Ishikawa (cell line): ENCODE measurements at regions not wholly inside any gene's neighbourhood (a gene's known extent, or its start where the extent isn't known, plus 50 kb on each side); places are given as distances from the start of the nearest gene placed in this dataset.

ENCODE experiments used
- CEBPB ChIP-seq: IDR thresholded peaks from 2 replicates; pipeline ENCODE4 v1.6.1; 2012
- CREB1 ChIP-seq: IDR thresholded peaks from 2 replicates; pipeline ENCODE4 v1.6.1; 2012; ENCODE audit warnings: low read depth
- EGR1 ChIP-seq: IDR thresholded peaks from 2 replicates; pipeline ENCODE4 v1.6.1; 2012
- EP300 ChIP-seq: IDR thresholded peaks from 2 replicates; pipeline ENCODE4 v1.6.1; 2012; ENCODE audit warnings: borderline replicate concordance
- FOXM1 ChIP-seq: IDR thresholded peaks from 2 replicates; pipeline ENCODE4 v1.6.1; 2012; ENCODE audit warnings: low read depth, borderline replicate concordance
- NFIC ChIP-seq: IDR thresholded peaks from 2 replicates; pipeline ENCODE4 v1.6.1; 2012
- RAD21 ChIP-seq: IDR thresholded peaks from 2 replicates; pipeline ENCODE4 v1.6.1; 2012; ENCODE audit warnings: low read depth
- TAF1 ChIP-seq: IDR thresholded peaks from 2 replicates; pipeline ENCODE4 v1.6.1; 2012; ENCODE audit warnings: low read depth, mild to moderate bottlenecking
- TCF12 ChIP-seq: IDR thresholded peaks from 2 replicates; pipeline ENCODE4 v1.6.1; 2012; ENCODE audit warnings: low read depth
- TEAD4 ChIP-seq: IDR thresholded peaks from 2 replicates; pipeline ENCODE4 v1.6.1; 2012
- YY1 ChIP-seq: IDR thresholded peaks from 2 replicates; pipeline ENCODE4 v1.6.1; 2012; ENCODE audit warnings: low read depth
- ZBTB7A ChIP-seq: IDR thresholded peaks from 2 replicates; pipeline ENCODE4 v1.6.1; 2012; ENCODE audit warnings: low read depth
- TF ChIP-seq, protein P1 (sequence below): IDR thresholded peaks from 2 replicates; pipeline ENCODE4 v1.6.1; 2012
- TF ChIP-seq, protein P2 (sequence below): IDR thresholded peaks from 2 replicates; pipeline ENCODE4 v1.6.1; 2012; ENCODE audit warnings: low read depth, mild to moderate bottlenecking
- TF ChIP-seq, protein P3 (sequence below): IDR thresholded peaks from 2 replicates; pipeline ENCODE4 v1.6.1; 2012

DNA sequence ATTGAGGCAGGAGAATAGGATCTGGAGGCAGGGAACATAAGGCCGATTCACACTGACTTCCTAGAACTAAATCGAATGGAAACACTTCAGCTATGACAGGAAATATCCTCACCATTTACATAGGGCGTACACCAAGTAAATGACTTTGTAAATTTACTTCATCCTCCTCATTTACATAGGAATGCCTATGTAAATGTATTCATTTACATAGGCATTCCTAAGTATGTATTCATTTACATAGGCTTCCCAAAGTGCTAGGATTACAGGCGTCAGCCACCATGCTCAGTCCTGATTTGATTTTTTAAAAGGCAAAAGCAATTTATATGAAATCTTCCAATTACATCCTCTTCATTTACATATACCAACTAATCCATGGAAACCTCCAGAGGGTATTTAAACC is 133.1 kb upstream of the RFC3 start:
- TF ChIP-seq FOXM1 = no peak
- no peak for TF ChIP-seq EP300
- TF ChIP-seq, protein P1, sequence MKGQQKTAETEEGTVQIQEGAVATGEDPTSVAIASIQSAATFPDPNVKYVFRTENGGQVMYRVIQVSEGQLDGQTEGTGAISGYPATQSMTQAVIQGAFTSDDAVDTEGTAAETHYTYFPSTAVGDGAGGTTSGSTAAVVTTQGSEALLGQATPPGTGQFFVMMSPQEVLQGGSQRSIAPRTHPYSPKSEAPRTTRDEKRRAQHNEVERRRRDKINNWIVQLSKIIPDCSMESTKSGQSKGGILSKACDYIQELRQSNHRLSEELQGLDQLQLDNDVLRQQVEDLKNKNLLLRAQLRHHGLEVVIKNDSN = no peak
- no peak for TF ChIP-seq RAD21
- TF ChIP-seq NFIC = no peak
- no peak for TF ChIP-seq CREB1
- no peak for TF ChIP-seq TAF1
- no peak for TF ChIP-seq TEAD4
- TF ChIP-seq CEBPB = no peak

DNA sequence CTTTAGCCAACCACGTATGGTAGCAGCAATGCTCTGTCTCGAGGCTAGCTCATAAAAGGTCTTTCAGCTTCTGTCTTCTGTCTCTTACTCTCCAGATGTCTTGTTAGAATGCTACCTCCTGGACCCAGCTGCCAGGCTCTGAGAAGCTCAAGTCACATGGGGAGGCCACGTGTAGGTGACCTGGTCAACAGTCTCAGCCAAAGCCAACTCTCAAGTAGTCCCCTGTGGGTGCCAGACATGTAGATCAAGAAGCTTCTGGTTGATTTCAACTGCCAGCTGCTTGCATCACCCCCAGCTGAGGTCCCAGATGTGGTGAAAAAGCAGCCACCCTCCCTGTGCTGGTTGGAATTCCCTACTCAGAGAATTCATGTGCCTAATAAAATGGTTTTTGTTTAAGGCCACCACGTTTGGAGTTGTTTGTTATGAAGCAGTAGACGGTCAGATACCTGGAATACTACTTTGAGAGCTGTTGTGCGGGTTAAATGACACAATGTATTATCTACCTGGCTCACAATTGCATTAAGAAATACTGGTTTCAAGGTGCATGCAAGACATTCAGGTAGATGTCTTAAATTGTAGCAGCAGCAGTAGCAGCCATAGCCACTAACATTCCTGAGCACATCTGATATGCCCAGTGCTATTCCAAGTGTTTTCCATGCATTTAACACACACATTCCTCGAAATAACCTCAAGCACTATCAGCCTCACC is 131.0 kb upstream of the RFC3 start:
- TF ChIP-seq ZBTB7A (no peak), EGR1 (no peak), YY1 (no peak), CREB1 (no peak), NFIC (no peak), RAD21 (no peak), FOXM1 (no peak)
- TF ChIP-seq, protein P2, sequence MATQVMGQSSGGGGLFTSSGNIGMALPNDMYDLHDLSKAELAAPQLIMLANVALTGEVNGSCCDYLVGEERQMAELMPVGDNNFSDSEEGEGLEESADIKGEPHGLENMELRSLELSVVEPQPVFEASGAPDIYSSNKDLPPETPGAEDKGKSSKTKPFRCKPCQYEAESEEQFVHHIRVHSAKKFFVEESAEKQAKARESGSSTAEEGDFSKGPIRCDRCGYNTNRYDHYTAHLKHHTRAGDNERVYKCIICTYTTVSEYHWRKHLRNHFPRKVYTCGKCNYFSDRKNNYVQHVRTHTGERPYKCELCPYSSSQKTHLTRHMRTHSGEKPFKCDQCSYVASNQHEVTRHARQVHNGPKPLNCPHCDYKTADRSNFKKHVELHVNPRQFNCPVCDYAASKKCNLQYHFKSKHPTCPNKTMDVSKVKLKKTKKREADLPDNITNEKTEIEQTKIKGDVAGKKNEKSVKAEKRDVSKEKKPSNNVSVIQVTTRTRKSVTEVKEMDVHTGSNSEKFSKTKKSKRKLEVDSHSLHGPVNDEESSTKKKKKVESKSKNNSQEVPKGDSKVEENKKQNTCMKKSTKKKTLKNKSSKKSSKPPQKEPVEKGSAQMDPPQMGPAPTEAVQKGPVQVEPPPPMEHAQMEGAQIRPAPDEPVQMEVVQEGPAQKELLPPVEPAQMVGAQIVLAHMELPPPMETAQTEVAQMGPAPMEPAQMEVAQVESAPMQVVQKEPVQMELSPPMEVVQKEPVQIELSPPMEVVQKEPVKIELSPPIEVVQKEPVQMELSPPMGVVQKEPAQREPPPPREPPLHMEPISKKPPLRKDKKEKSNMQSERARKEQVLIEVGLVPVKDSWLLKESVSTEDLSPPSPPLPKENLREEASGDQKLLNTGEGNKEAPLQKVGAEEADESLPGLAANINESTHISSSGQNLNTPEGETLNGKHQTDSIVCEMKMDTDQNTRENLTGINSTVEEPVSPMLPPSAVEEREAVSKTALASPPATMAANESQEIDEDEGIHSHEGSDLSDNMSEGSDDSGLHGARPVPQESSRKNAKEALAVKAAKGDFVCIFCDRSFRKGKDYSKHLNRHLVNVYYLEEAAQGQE = no peak

DNA sequence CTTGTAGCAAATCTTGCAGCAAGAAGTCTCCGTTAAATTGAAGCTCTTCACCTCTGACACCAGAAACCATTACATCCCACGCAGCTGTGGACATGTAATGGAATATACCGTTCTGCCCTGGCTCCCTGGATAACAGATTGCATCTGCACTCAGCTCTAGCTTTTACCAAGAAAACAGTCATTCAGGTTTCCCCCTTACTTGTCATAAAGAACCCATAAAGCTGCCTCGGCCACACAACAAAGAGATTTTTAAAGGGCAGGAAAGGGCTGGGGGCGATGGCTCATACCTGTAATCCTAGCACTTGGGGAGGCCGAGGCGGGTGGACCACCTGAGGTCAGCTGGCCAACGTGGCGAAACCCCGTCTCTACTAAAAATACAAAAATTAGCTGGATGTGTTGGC is 127.6 kb upstream of the RFC3 start:
- TF ChIP-seq EGR1 (no peak), CEBPB (no peak), YY1 (no peak), ZBTB7A (no peak), TAF1 (no peak), RAD21 (no peak), FOXM1 (no peak), TCF12 (no peak), TEAD4 (no peak), EP300 (no peak), NFIC (no peak), CREB1 (no peak)
- TF ChIP-seq, protein P3, sequence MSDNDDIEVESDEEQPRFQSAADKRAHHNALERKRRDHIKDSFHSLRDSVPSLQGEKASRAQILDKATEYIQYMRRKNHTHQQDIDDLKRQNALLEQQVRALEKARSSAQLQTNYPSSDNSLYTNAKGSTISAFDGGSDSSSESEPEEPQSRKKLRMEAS = no peak
- TF ChIP-seq, protein P2 = no peak
- TF ChIP-seq, protein P1 = no peak

DNA sequence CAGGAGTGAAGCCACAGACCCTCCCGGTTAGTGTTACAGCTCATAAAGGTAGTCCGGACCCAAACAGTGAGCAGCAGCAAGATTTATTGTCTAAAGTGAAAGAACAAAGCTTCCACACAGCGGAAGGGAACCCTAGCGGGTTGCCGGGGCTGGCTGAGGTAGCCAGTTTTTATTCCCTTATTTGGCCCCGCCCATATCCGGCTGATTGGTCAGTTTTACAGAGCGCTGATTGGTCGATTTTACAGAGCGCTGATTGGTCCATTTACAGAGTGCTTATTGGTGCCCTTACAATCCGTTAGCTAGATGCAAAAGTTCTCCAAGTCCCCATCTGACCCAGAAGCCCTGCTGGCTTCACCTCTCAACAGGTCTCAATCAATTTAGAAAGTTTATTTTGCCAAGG is 126.0 kb upstream of the RFC3 start:
- TF ChIP-seq, protein P2 = no peak
- TF ChIP-seq RAD21 = no peak
- no peak for TF ChIP-seq EGR1

DNA sequence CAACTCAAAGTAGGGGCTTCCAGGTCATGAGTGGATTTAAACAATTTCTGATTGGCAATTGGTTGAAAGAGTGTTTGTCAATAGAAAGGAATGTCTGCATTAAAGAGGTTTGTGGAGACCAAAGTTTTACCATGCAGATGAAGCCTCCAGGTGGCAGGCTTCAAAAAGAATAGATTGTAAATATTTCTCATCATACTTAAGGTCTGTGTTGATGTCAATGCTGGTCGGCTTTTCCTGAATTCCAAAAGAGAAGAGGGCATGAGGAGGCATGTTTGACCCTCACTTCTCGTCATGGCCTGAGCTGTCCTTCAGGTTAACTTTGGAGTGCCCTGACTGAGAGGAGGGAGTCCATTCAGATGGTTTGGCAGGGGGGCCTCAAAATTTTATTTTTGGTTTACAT is 125.4 kb upstream of the RFC3 start:
- TF ChIP-seq, protein P1 = no peak
- TF ChIP-seq ZBTB7A (no peak), CEBPB (no peak), NFIC (no peak), RAD21 (no peak), FOXM1 (no peak), TCF12 (no peak), YY1 (no peak)
